WI38 (cell line): ENCODE measurements at regions not wholly inside any gene's neighbourhood (a gene's known extent, or its start where the extent isn't known, plus 50 kb on each side); places are given as distances from the start of the nearest gene placed in this dataset.

Experiments used
- H3K4me3 ChIP-seq: 2 replicates; pipeline ENCODE4 v1.5.1; 2011; ENCODE audit warnings: low read depth, mild to moderate bottlenecking, control low read depth, low read length
- CTCF ChIP-seq: IDR thresholded peaks from 2 replicates; pipeline ENCODE4 v1.5.1; 2012; ENCODE audit warnings: low read depth, mild to moderate bottlenecking, control low read depth, low read length

DNA sequence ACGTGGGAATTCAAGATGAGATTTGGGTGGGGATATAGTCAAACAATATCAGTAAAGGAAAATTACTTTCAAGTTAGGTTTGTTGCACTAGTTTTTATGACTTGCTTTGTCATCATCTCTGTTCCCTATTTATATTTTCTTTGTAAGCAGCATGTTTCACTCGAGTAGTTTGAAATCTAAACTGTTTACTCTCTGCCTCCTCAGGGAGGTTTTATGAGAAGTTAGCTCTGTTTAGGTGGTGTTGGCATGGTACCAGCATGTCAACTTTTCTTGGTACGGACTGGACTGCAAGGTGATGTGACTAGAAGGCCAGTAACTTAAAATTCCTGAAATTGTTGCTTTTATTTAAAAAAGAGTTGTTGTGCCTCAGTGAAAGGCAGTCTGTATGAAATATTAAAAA, 59.2 kb upstream of the MTPN start:
- no peak for TF ChIP-seq CTCF

GRCh38 chr7:136034132-136034531, 57.0 kb upstream of the MTPN start:
- TF ChIP-seq CTCF, result no peak
- no peak overlapping the region for H3K4me3 ChIP-seq

More for the DNA sequence above, 59.2 kb upstream of the MTPN start:
- H3K4me3 ChIP-seq, result no peak overlapping the region

GRCh38 chr7:136033413-136034031, 56.4 kb upstream of the MTPN start:
- no peak overlapping the region for H3K4me3 ChIP-seq
- TF ChIP-seq CTCF, result no peak

- H3K4me3 ChIP-seq, result no peak overlapping the region
- TF ChIP-seq CTCF, result no peak
Measured at GRCh38 chr7:136030867-136031318, 53.7 kb upstream of the MTPN start.

- TF ChIP-seq CTCF, result no peak
Measured at GRCh38 chr7:136030330-136030729, 53.2 kb upstream of the MTPN start.

DNA sequence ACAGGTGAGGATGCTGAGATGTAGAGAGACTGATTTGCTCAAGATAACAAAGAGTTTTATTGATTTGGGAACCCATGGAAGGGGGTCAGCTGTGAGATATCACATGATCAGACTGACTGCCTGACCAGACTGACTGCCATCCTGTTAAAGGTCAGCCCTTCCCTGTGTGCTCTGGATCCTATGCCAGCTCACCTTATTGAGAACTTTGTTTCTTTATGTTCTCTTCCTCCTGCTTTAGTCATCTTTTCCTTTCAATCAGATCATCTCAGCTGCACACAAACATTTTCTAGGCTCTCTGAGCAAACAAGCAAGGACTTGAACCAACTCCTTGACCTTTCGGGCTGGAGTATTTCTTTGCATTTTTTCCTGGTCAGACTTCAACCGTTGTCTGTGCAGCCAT, 50.0 kb upstream of the MTPN start:
- no peak overlapping the region for H3K4me3 ChIP-seq
- no peak for TF ChIP-seq CTCF

More at GRCh38 chr7:136030330-136030729, 53.2 kb upstream of the MTPN start:
- H3K4me3 ChIP-seq, result no peak overlapping the region
